SIG-M5 treated with dmso at 0.1 percent for 504 hours (cell line): ENCODE measurements at regions not wholly inside any gene's neighbourhood (a gene's known extent, or its start where the extent isn't known, plus 50 kb on each side); places are given as distances from the start of the nearest gene placed in this dataset.

Source experiments
- DNase-seq: peaks from one replicate; lab custom pipeline; 2025; ENCODE audit not compliant: unreplicated experiment; lab: John Stamatoyannopoulos, UW

- no peak for DNase-seq
Observed at GRCh38 chr5:176174345-176175025, 63.7 kb upstream of the SIMC1 start.

GRCh38 chr5:176175101-176175852 lies 62.9 kb upstream of the SIMC1 start:
- DNase-seq = no peak

GRCh38 chr5:176176231-176176630 lies 62.0 kb upstream of the SIMC1 start:
- no peak for DNase-seq

- DNase-seq = no peak
Observed at GRCh38 chr5:176178789-176179188, 59.4 kb upstream of the SIMC1 start.

- no peak for DNase-seq
Observed at GRCh38 chr5:176180339-176180738, 57.9 kb upstream of the SIMC1 start.

GRCh38 chr5:176180781-176181180 lies 57.4 kb upstream of the SIMC1 start:
- DNase-seq = no peak

- no peak for DNase-seq
Observed at GRCh38 chr5:176181271-176181855, 56.9 kb upstream of the SIMC1 start.

- DNase-seq = no peak
Observed at GRCh38 chr5:176183321-176184074, 54.7 kb upstream of the SIMC1 start.

- DNase-seq = no peak
Observed at GRCh38 chr5:176184608-176185132, 53.6 kb upstream of the SIMC1 start.

GRCh38 chr5:176185133-176185733 lies 53.0 kb upstream of the SIMC1 start:
- DNase-seq = no peak

GRCh38 chr5:176186107-176186506 lies 52.1 kb upstream of the SIMC1 start:
- DNase-seq = no peak

- no peak for DNase-seq
Observed at GRCh38 chr5:176187276-176188062, 50.8 kb upstream of the SIMC1 start.

- DNase-seq = no peak
Observed at GRCh38 chr5:176188085-176188484, 50.1 kb upstream of the SIMC1 start.
